HEK293 (cell line): ENCODE measurements at regions not wholly inside any gene's neighbourhood (a gene's known extent, or its start where the extent isn't known, plus 50 kb on each side); places are given as distances from the start of the nearest gene placed in this dataset.

Source experiments
- CTCF ChIA-PET: fragments of 350-600 bp; formaldehyde crosslinking; extraction: SDS; loops from one replicate; lab custom pipeline; 2021; ENCODE audit warnings: antibody characterized with exemption; lab: Yijun Ruan, JAX
- POLR2A ChIA-PET: fragments of 300-600 bp; formaldehyde crosslinking; extraction: SDS; loops from one replicate; lab custom pipeline; 2020; ENCODE audit warnings: antibody characterized with exemption, inconsistent platforms; lab: Yijun Ruan, JAX
- H3K27ac ChIP-seq: fragments of 200-500 bp; sonication (Bioruptor generic); 2 replicates; pipeline ENCODE4 v1.5.1; 2014; ENCODE audit warnings: low read depth, low read length, control low read depth, inconsistent platforms; ENCODE audit errors: extremely low read depth
- H3K36me3 ChIP-seq, 2 experiments: fragments of 200-500 bp in 1 of 2; sonication (Bioruptor generic) in 1 of 2; 1 replicate in 1 of 2; 2 replicates in 1 of 2; pipeline ENCODE4 v1.5.1; 2014 to 2017; ENCODE audit warnings: inconsistent platforms in 2 of 2, low read length in 2 of 2; ENCODE audit not compliant: control insufficient read depth in 2 of 2, insufficient read depth in 1 of 2
- H3K4me1 ChIP-seq: fragments of 200-500 bp; sonication (Bioruptor generic); 2 replicates; pipeline ENCODE4 v1.5.1; 2014; ENCODE audit warnings: mild to moderate bottlenecking, low read length, inconsistent platforms; ENCODE audit not compliant: control insufficient read depth, insufficient read depth
- H3K4me3 ChIP-seq: 2 replicates; pipeline ENCODE4 v1.5.1; 2011; ENCODE audit warnings: low read depth, mild to moderate bottlenecking, control low read depth, low read length, moderate library complexity
- H3K9me3 ChIP-seq: fragments of 200-500 bp; sonication (Bioruptor generic); 2 replicates; pipeline ENCODE4 v1.5.1; 2014; ENCODE audit warnings: low read depth, low read length, inconsistent platforms; ENCODE audit not compliant: control insufficient read depth, insufficient read depth
- BCL6B ChIP-seq: fragments of 450-650 bp; formaldehyde crosslinking; IDR thresholded peaks from 2 replicates; pipeline ENCODE4 v1.5.1; 2017; ENCODE audit warnings: missing biosample characterization, missing genetic modification characterization
- KLF7 ChIP-seq: fragments of 450-650 bp; formaldehyde crosslinking; IDR thresholded peaks from 2 replicates; pipeline ENCODE4 v1.5.1; 2016; ENCODE audit warnings: missing biosample characterization, missing genetic modification characterization, borderline replicate concordance
- MEIS1 ChIP-seq: sonication (generic); formaldehyde crosslinking; IDR thresholded peaks from 2 replicates; pipeline ENCODE4 v1.8.1; 2022; ENCODE audit warnings: missing genetic modification reagents, mild to moderate bottlenecking, borderline replicate concordance
- REST ChIP-seq: fragments of 450-650 bp; formaldehyde crosslinking; IDR thresholded peaks from 2 replicates; pipeline ENCODE4 v1.5.1; 2016; ENCODE audit warnings: missing biosample characterization, missing genetic modification characterization
- SP2 ChIP-seq: fragments of 450-650 bp; formaldehyde crosslinking; IDR thresholded peaks from 2 replicates; pipeline ENCODE4 v1.5.1; 2016; ENCODE audit warnings: missing biosample characterization, missing genetic modification characterization
- TSHZ1 ChIP-seq: fragments of 450-650 bp; formaldehyde crosslinking; IDR thresholded peaks from 2 replicates; pipeline ENCODE4 v1.5.1; 2016; ENCODE audit warnings: missing biosample characterization, missing genetic modification characterization, borderline replicate concordance
- ZBTB10 ChIP-seq: fragments of 450-650 bp; formaldehyde crosslinking; IDR thresholded peaks from 2 replicates; pipeline ENCODE4 v1.5.1; 2016; ENCODE audit warnings: missing biosample characterization, missing genetic modification characterization
- ZBTB20 ChIP-seq: fragments of 450-650 bp; formaldehyde crosslinking; IDR thresholded peaks from 2 replicates; pipeline ENCODE4 v1.5.1; 2016; ENCODE audit warnings: missing biosample characterization, missing genetic modification characterization
- ZBTB21 ChIP-seq: fragments of 450-650 bp; formaldehyde crosslinking; IDR thresholded peaks from 2 replicates; pipeline ENCODE4 v1.5.1; 2017; ENCODE audit warnings: missing biosample characterization, missing genetic modification characterization
- ZNF280D ChIP-seq: fragments of 450-650 bp; formaldehyde crosslinking; IDR thresholded peaks from 2 replicates; pipeline ENCODE4 v1.5.1; 2016; ENCODE audit warnings: missing biosample characterization, missing genetic modification characterization
- ZNF335 ChIP-seq: fragments of 450-650 bp; formaldehyde crosslinking; conservative IDR thresholded peaks from 2 replicates; pipeline ENCODE4 v1.5.1; 2016; ENCODE audit warnings: missing biosample characterization, missing genetic modification characterization
- ZNF341 ChIP-seq: fragments of 450-650 bp; formaldehyde crosslinking; IDR thresholded peaks from 2 replicates; pipeline ENCODE4; 2016; ENCODE audit warnings: low read depth, missing biosample characterization, missing genetic modification characterization
- ZNF354C ChIP-seq: fragments of 450-650 bp; formaldehyde crosslinking; IDR thresholded peaks from 2 replicates; pipeline ENCODE4 v1.5.1; 2016; ENCODE audit warnings: missing biosample characterization, missing genetic modification characterization, low read depth, borderline replicate concordance
- ZNF416 ChIP-seq: fragments of 450-650 bp; formaldehyde crosslinking; IDR thresholded peaks from 2 replicates; pipeline ENCODE4 v1.5.1; 2016; ENCODE audit warnings: missing biosample characterization, missing genetic modification characterization
- ZNF561 ChIP-seq: fragments of 450-650 bp; IDR thresholded peaks from 2 replicates; pipeline ENCODE4 v1.5.1; 2018; ENCODE audit warnings: missing biosample characterization, missing genetic modification characterization, borderline replicate concordance
- ZNF621 ChIP-seq: fragments of 450-650 bp; formaldehyde crosslinking; IDR thresholded peaks from 2 replicates; pipeline ENCODE4 v1.5.1; 2017; ENCODE audit warnings: missing biosample characterization, missing genetic modification characterization
- ZNF654 ChIP-seq: fragments of 450-650 bp; formaldehyde crosslinking; IDR thresholded peaks from 2 replicates; pipeline ENCODE4 v1.5.1; 2016; ENCODE audit warnings: low read depth, missing biosample characterization, missing genetic modification characterization
- ZNF677 ChIP-seq: fragments of 450-650 bp; IDR thresholded peaks from 2 replicates; pipeline ENCODE4 v1.5.0; 2018; ENCODE audit warnings: missing biosample characterization, mild to moderate bottlenecking, missing genetic modification characterization, moderate library complexity
- ZNF830 ChIP-seq: fragments of 450-650 bp; IDR thresholded peaks from 2 replicates; pipeline ENCODE4 v1.5.0; 2018; ENCODE audit warnings: missing biosample characterization, missing genetic modification characterization, low read depth, mild to moderate bottlenecking, moderate library complexity
- ZSCAN30 ChIP-seq: fragments of 450-650 bp; IDR thresholded peaks from 2 replicates; pipeline ENCODE4 v1.5.1; 2018; ENCODE audit warnings: missing biosample characterization, mild to moderate bottlenecking, missing genetic modification characterization, moderate library complexity

GRCh38 chr5:82622205-82622604 is 344.1 kb upstream of the RPS23 start:
- no peak overlapping the region for H3K4me3 ChIP-seq
- peaks cover 9% of the 10 kb centered on the region for H3K4me1 ChIP-seq
- H3K9me3 ChIP-seq = no peaks in the 10 kb centered on the region; the same call in 1 of the 2 replicates
- ChIA-PET POLR2A (no interaction called here), CTCF (interaction anchor here (1.0 kb wide), 1 partner anchor 270 kb away, joined by 4 read pairs; no protein-coding TSS in a partner anchor)
- no peaks in the 10 kb centered on the region for H3K36me3 ChIP-seq
- TF ChIP-seq KLF7 (tag by site-specific recombination) (no peak), MEIS1 (no peak), ZNF654 (tag by site-specific recombination) (no peak), ZNF280D (tag by site-specific recombination) (no peak), ZNF354C (tag by site-specific recombination) (no peak), ZBTB21 (tag by site-specific recombination) (no peak), BCL6B (tag by site-specific recombination) (no peak), ZNF830 (tag by site-specific recombination) (no peak)
- no peak overlapping the region for H3K27ac ChIP-seq

- H3K4me3 ChIP-seq = no peak overlapping the region
- H3K27ac ChIP-seq = peak overlapping the region; percentile 54
- CTCF ChIA-PET = no interaction called here
- H3K36me3 ChIP-seq = no peaks in the 10 kb centered on the region
- H3K9me3 ChIP-seq = no peaks in the 10 kb centered on the region; the same call in 1 of the 2 replicates
- POLR2A ChIA-PET = interaction anchor here (0.6 kb wide), 1 partner anchor 267 kb away, joined by 3 read pairs; no protein-coding TSS in a partner anchor
- peaks cover 9% of the 10 kb centered on the region for H3K4me1 ChIP-seq
- TF ChIP-seq SP2 (tag by site-specific recombination) = no peak
- TF ChIP-seq ZNF621 (tag by site-specific recombination) = no peak
- TF ChIP-seq ZNF561 (tag by site-specific recombination) = peak; percentile 66
- TF ChIP-seq ZSCAN30 (tag by site-specific recombination) = no peak
- TF ChIP-seq ZBTB10 (tag by site-specific recombination) = no peak
- no peak for TF ChIP-seq ZNF341 (tag by site-specific recombination)
- TF ChIP-seq TSHZ1 = no peak
- TF ChIP-seq ZBTB20 = no peak
- TF ChIP-seq ZNF677 (tag by site-specific recombination) = no peak
- no peak for TF ChIP-seq REST (tag by site-specific recombination)
- TF ChIP-seq ZNF335 (tag by site-specific recombination) = no peak
- TF ChIP-seq ZNF416 (tag by site-specific recombination) = no peak
These were observed 342.9 kb upstream of the RPS23 start for GRCh38 chr5:82620957-82621600.
